ENCODE measurements at regions not wholly inside any gene's neighbourhood (a gene's known extent, or its start where the extent isn't known, plus 50 kb on each side); places are given as distances from the start of the nearest gene placed in this dataset.

- no peak for DNase-seq
These were observed 225.5 kb downstream of the OSR1 start for GRCh38 chr2:19132967-19133366.

- no peak for DNase-seq
These were observed 226.6 kb downstream of the OSR1 start for GRCh38 chr2:19131871-19132270.

GRCh38 chr2:19128148-19128547 is 230.3 kb downstream of the OSR1 start:
- DNase-seq = no peak

- DNase-seq = no peak
These were observed 230.8 kb downstream of the OSR1 start for GRCh38 chr2:19127616-19128015.

- no peak for DNase-seq
These were observed 232.3 kb downstream of the OSR1 start for GRCh38 chr2:19125901-19126680.

GRCh38 chr2:19124135-19124534 is 234.3 kb downstream of the OSR1 start:
- no peak for DNase-seq

- no peak for DNase-seq
These were observed 234.9 kb downstream of the OSR1 start for GRCh38 chr2:19123556-19123955.

GRCh38 chr2:19122220-19122619 is 236.2 kb downstream of the OSR1 start:
- no peak for DNase-seq

GRCh38 chr2:19120941-19121750 is 237.3 kb downstream of the OSR1 start:
- no peak for DNase-seq

- DNase-seq = no peak
These were observed 238.2 kb downstream of the OSR1 start for GRCh38 chr2:19120181-19120580.

GRCh38 chr2:19119326-19120001 is 239.0 kb downstream of the OSR1 start:
- no peak for DNase-seq

- no peak for DNase-seq
These were observed 241.5 kb downstream of the OSR1 start for GRCh38 chr2:19116918-19117317.

GRCh38 chr2:19114754-19115231 is 243.6 kb downstream of the OSR1 start:
- DNase-seq = no peak

- no peak for DNase-seq
These were observed 244.3 kb downstream of the OSR1 start for GRCh38 chr2:19114126-19114525.

- no peak for DNase-seq
These were observed 247.1 kb downstream of the OSR1 start for GRCh38 chr2:19111354-19111753.

GRCh38 chr2:19109518-19109917 is 248.9 kb downstream of the OSR1 start:
- no peak for DNase-seq

GRCh38 chr2:19106376-19106775 is 252.0 kb downstream of the OSR1 start:
- no peak for DNase-seq

- no peak for DNase-seq
These were observed 253.9 kb downstream of the OSR1 start for GRCh38 chr2:19104503-19104902.

- no peak for DNase-seq
These were observed 255.6 kb downstream of the OSR1 start for GRCh38 chr2:19102696-19103423.

- no peak for DNase-seq
These were observed 256.5 kb downstream of the OSR1 start for GRCh38 chr2:19101968-19102367.

GRCh38 chr2:19100570-19100969 is 257.9 kb downstream of the OSR1 start:
- no peak for DNase-seq

GRCh38 chr2:19099181-19099580 is 259.2 kb downstream of the OSR1 start:
- no peak for DNase-seq

All from SHP77 (cell line).